Testis (tissue), 2 donors: ENCODE measurements at regions not wholly inside any gene's neighbourhood (a gene's known extent, or its start where the extent isn't known, plus 50 kb on each side); places are given as distances from the start of the nearest gene placed in this dataset.

ENCODE experiments used
- POLR2A ChIP-seq: fragments of 450-650 bp; IDR thresholded peaks from one replicate; pipeline ENCODE4 v1.6.1; 2017; ENCODE audit warnings: antibody characterized with exemption, mild to moderate bottlenecking, moderate library complexity
- TF ChIP-seq, protein P1 (sequence below), 3 experiments: fragments of 450-650 bp in 2 of 3; fragments of 200-600 bp in 1 of 3; sonication (generic) in 1 of 3; IDR thresholded peaks; one replicate each; pipeline ENCODE4 v1.5.1; 2016 to 2019; ENCODE audit warnings: antibody characterized with exemption in 3 of 3, mild to moderate bottlenecking in 2 of 3, moderate library complexity in 1 of 3

- TF ChIP-seq, protein P1, sequence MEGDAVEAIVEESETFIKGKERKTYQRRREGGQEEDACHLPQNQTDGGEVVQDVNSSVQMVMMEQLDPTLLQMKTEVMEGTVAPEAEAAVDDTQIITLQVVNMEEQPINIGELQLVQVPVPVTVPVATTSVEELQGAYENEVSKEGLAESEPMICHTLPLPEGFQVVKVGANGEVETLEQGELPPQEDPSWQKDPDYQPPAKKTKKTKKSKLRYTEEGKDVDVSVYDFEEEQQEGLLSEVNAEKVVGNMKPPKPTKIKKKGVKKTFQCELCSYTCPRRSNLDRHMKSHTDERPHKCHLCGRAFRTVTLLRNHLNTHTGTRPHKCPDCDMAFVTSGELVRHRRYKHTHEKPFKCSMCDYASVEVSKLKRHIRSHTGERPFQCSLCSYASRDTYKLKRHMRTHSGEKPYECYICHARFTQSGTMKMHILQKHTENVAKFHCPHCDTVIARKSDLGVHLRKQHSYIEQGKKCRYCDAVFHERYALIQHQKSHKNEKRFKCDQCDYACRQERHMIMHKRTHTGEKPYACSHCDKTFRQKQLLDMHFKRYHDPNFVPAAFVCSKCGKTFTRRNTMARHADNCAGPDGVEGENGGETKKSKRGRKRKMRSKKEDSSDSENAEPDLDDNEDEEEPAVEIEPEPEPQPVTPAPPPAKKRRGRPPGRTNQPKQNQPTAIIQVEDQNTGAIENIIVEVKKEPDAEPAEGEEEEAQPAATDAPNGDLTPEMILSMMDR (IDR thresholded peaks at IDR 0.05) = no peak
- TF ChIP-seq POLR2A = no peak
These were observed 289.5 kb upstream of the ALCAM start for GRCh38 chr3:105077060-105077822.
